Fibroblast of villous mesenchyme (primary cell): ENCODE measurements at regions not wholly inside any gene's neighbourhood (a gene's known extent, or its start where the extent isn't known, plus 50 kb on each side); places are given as distances from the start of the nearest gene placed in this dataset.
A peak's percentile ranks its signal among the peaks of the same experiment; 100 is the strongest.

Experiments
- DNase-seq: peaks from one replicate; pipeline ENCODE4 v3.0.0-alpha.2; 2010; ENCODE audit warnings: low read depth
- H3K4me3 ChIP-seq: 2 replicates; pipeline ENCODE4 v1.5.1; 2011; ENCODE audit warnings: low read depth, mild to moderate bottlenecking, low read length
- TF ChIP-seq, protein P1 (sequence below): IDR thresholded peaks from 2 replicates; pipeline ENCODE4 v1.5.1; 2012; ENCODE audit warnings: low read depth, mild to moderate bottlenecking, low read length; ENCODE audit not compliant: insufficient read depth

DNA sequence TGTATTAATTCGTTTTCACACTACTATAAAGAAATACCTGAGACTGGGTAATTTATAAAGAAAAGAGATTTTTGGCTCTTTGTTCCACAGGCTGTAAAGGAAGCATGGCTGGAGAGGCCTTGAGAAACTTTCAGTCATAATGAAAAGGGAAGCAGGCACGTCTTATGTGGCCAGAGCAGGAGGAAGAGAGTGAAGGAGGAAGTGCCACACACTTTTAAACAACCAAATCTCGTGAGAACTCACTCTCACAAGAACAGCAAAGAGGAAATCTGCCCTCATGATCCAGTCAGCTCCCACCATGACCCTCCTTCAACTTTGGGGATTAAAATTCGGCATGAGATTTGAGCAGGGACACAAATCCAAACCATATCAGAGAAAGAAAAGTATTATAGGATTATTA is 1255.9 kb upstream of the MIR17HG start:
- TF ChIP-seq, protein P1, sequence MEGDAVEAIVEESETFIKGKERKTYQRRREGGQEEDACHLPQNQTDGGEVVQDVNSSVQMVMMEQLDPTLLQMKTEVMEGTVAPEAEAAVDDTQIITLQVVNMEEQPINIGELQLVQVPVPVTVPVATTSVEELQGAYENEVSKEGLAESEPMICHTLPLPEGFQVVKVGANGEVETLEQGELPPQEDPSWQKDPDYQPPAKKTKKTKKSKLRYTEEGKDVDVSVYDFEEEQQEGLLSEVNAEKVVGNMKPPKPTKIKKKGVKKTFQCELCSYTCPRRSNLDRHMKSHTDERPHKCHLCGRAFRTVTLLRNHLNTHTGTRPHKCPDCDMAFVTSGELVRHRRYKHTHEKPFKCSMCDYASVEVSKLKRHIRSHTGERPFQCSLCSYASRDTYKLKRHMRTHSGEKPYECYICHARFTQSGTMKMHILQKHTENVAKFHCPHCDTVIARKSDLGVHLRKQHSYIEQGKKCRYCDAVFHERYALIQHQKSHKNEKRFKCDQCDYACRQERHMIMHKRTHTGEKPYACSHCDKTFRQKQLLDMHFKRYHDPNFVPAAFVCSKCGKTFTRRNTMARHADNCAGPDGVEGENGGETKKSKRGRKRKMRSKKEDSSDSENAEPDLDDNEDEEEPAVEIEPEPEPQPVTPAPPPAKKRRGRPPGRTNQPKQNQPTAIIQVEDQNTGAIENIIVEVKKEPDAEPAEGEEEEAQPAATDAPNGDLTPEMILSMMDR: no peak
- no peak for DNase-seq
- H3K4me3 ChIP-seq: no peak overlapping the region

DNA sequence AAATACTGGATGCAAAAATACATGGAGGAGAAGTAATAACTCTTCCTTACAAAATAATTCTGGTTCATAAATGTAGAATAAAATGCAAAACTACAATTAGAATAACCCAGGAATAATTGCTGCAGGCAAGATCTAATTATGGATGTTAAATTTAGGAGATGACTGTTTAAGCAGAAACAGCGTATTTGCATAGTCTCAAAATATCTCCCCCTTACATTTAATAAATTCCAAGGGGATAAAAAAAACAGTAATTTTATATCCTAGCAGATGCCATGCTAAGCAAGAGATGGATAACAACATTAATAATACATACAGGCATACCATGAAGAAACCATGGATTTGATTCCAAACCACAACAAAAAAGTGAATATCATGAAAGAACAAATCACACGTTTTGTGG is 1253.1 kb upstream of the MIR17HG start:
- no peak overlapping the region for H3K4me3 ChIP-seq
- TF ChIP-seq, protein P1: no peak
- DNase-seq: no peak

GRCh38 chr13:90098577-90098976 is 1248.9 kb upstream of the MIR17HG start:
- TF ChIP-seq, protein P1: no peak
- DNase-seq: no peak
- H3K4me3 ChIP-seq: no peak overlapping the region

DNA sequence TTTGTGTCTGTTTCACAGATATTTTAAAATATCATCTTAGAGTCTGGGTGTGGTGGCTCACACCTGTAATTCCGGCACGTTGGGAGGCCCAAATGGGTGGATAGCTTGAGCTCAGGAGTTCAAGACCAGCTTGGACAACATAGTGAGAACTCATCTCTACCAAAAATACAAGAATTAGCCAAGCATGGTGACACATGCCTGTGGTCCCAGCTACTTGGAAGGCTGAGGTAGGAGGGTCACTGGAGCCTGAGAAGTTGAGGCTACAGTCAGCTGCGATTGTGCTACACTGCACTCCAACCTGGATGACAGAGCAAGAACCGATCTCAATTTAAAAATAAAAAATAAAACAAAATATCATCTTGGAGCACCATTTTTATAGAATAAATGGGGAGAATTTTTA is 1247.6 kb upstream of the MIR17HG start:
- TF ChIP-seq, protein P1: no peak
- no peak overlapping the region for H3K4me3 ChIP-seq
- DNase-seq: no peak

DNA sequence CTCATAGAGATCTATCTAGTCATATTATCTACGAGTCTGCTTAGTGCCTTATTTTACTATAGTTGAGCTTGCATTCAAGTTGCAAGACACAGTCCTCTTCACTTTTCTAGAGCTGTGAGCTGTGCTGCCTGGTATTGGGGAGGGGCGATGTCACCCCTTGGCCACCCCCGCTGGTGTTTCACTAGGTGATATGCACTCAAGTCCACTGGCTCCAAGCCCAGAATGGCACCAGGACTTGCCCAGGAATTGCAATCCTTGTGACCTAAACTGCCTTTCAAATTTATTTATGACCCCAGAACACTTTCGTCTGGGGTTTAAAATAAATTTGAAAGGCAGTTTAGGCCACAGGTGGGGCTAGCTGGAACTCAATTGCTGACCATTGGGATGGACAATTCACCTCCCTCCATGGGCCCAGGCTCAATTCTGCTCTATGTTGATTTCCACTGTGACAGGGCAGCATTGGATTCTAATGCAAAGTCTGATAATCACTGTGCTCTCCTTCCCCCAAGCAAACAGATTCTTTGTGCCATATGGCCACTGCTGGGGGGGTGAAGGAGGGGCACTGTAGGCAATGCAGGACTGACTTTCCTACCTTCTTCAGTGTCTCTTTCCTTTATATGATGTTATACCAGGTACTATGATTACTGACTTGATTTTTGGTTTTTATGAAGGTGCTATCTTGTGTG is 1244.2 kb upstream of the MIR17HG start:
- DNase-seq: no peak
- TF ChIP-seq, protein P1: no peak
- H3K4me3 ChIP-seq: no peak overlapping the region

- TF ChIP-seq, protein P1: no peak
- H3K4me3 ChIP-seq: no peak overlapping the region
- no peak for DNase-seq
Observed at GRCh38 chr13:90104764-90105163, 1242.7 kb upstream of the MIR17HG start.

DNA sequence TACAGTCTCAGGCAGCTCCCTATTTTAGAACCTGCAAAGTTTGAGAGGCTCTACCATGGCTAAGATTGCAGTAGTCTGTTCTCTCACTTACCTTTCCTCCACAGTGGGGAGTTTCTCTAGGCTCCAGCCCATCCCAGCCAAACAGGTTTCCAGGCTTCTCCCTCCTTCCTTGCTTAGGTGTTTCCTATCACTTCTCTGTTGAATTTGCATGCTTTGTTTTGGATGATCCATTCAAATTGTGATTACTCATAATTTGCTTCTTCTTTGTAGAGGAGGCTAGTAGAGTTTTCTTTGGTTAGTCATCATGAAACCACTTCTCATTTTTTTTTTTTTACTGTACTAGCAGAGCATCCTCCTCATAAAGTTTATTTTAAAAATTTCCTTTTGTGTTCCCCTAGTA is 1242.2 kb upstream of the MIR17HG start:
- DNase-seq: peak; percentile 2
- TF ChIP-seq, protein P1: no peak
- no peak overlapping the region for H3K4me3 ChIP-seq
